GM19023 (cell line): ENCODE measurements at regions not wholly inside any gene's neighbourhood (a gene's known extent, or its start where the extent isn't known, plus 50 kb on each side); places are given as distances from the start of the nearest gene placed in this dataset.

Experiments
- ATAC-seq: cut with Tn5 transposase; IDR thresholded peaks from one replicate; pipeline ENCODE4 v1.9.1; 2021; ENCODE audit warnings: mild to moderate bottlenecking, moderate library complexity; ENCODE audit not compliant: unreplicated experiment

GRCh38 chr17:72360386-72360940 is 239.6 kb downstream of the SOX9 start:
- no peak for ATAC-seq

DNA sequence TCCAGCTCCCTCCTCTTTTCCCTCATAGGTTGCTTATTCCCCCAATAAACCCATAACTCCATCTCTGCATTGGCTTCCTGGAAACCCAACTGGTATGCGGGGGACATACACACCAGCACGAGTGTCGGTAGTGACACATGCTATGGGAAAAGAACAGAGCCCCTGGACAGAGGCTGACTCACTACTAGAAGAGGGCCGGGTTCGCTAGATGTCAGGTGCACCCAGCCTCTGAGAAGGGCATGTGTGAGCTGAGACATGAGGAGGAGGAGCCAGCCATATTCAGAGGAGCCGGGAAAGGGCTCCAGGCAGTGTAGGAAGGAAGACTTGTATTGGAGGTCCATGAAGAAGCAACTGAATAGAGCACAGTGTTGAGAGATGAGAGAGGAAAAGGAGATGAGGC is 241.1 kb downstream of the SOX9 start:
- ATAC-seq, result no peak

GRCh38 chr17:72362376-72363088 is 241.7 kb downstream of the SOX9 start:
- ATAC-seq, result no peak

- no peak for ATAC-seq
Measured at GRCh38 chr17:72363089-72363610, 242.3 kb downstream of the SOX9 start.

- no peak for ATAC-seq
Measured at GRCh38 chr17:72365857-72366414, 245.1 kb downstream of the SOX9 start.

GRCh38 chr17:72366626-72367025 is 245.8 kb downstream of the SOX9 start:
- ATAC-seq, result no peak

DNA sequence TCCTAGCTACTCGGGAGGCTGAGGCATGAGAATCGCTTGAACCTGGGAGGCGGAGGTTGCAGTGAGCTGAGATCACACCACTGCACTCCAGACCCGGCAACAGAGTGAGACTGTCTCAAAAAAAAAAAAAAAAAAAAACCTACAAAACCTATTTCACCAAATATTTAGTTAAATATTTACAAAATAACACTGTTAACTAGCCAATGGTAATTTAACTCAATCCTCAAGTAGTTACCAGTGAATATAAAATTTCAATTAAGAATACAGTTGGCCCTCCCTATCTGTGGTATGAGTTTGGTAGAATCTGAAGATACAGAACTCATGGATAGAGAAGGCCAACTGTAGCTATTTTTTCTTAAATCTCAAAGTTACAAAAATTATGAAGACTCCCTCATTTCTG is 247.4 kb downstream of the SOX9 start:
- no peak for ATAC-seq

- no peak for ATAC-seq
Measured at GRCh38 chr17:72369366-72369765, 248.5 kb downstream of the SOX9 start.

GRCh38 chr17:72370819-72371218 is 250.0 kb downstream of the SOX9 start:
- ATAC-seq, result no peak

- ATAC-seq, result no peak
Measured at GRCh38 chr17:72372185-72372584, 251.4 kb downstream of the SOX9 start.

DNA sequence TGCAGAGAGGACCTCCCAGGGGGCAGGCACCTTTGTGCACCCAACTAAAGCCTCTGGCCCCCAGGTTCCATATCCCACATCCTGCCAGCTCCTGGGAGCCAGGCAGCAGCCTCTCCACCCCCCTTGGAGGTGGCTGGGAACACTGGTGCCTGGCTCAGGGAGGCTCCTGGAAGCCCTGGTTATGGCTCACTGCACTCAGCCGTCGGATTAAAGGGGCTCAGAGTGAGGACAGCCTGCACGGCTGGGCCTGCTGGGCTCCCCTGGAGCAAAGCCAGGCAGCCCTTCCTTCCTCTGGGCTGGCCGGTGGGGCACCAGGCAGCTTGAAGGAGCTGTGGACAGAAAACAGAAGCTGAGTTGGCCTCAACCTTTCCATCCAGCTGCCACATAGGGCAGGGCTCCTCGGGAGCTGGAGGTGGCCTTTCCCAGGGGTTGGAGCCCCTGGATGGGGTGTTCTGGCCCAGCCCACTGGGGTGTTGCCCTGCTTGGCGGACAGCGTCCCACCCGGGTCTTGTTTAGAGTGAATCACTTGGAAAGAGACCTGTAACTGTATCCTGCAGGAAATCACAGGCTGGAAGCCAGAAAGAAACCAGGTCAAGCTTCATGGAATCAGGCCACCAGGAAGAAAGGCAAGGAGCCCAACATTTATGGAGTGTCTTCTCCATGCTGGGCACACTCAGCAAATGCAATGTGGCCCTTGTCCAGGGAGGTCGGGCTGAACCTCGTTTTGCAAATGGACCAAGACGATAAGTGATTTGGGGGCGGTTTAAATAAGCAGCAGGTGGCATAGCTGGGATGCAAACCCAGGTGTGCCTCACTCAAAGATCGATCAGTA is 253.3 kb downstream of the SOX9 start:
- ATAC-seq, result no peak

GRCh38 chr17:72376526-72377345 is 255.9 kb downstream of the SOX9 start:
- ATAC-seq, result no peak

DNA sequence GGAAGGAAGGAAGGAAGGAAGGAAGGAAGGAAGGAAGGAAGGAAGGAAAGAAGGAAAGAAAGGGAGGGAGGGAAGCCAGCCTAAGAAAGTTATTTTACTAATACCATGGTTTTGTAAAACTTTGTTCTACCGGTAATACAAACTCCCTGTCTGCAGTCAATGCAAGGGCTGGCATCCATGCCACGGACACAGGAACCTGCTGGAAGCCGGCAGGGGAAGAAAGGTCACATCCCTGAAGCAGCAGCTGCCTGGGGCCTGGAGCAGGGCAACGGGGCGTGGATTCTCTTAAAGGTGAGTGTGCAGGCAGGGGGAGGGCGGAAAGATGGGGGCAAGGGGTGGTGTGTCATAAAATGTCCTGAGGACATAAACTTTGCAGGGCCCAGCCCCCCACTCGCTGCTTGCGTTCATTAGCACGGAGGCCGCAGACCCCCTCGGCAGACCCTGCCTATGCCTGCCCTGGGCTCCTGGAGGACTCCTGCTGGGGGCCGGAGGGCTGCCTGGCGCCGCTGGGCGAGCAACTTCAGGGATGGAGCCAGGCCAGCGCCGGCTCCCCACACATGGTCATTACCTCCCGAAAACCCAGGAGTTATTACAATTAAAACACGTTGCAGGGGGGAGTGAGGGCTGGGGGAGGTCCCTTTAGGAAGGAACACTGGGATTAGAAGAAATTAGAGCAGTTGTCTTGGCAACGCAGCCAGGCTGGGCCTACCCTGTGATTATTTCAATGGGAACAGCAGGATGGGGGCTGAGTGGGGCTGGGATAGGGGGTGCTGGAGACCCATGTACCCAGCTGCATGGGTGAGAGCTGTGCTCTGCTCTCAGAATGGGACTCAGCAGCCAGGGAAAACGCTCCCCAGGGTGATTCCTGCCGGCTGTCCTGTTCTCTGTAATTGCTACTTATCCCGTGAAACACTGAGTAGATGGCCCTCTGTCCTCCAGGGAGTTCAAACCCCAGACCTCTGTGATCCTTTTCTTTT is 257.9 kb downstream of the SOX9 start:
- no peak for ATAC-seq

GRCh38 chr17:72379516-72379915 is 258.7 kb downstream of the SOX9 start:
- ATAC-seq, result no peak

- ATAC-seq, result no peak
Measured at GRCh38 chr17:72380120-72380519, 259.3 kb downstream of the SOX9 start.

DNA sequence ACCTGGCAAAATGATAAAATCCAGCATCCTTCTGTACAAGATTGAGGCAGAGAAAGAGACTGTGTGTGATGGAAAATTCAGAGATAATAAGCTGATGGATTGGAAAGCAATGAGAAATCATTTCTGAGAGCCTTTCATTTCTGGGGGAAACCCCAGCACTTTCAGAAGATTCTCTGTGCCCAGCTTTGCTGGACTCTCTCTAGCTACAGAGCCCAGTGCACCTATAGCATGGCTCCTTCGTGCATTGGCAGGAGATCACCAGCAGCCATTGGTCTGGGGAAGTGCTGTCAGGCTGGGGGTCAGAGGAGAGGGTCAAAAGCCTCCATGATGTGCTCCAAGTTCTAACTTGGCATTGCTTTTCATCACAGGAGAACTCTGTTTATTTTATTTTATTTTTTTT is 259.9 kb downstream of the SOX9 start:
- ATAC-seq, result no peak

GRCh38 chr17:72381597-72382397 is 261.0 kb downstream of the SOX9 start:
- no peak for ATAC-seq

GRCh38 chr17:72382971-72383722 is 262.3 kb downstream of the SOX9 start:
- ATAC-seq, result no peak
